ENCODE measurements at regions not wholly inside any gene's neighbourhood (a gene's known extent, or its start where the extent isn't known, plus 50 kb on each side); places are given as distances from the start of the nearest gene placed in this dataset.

- Histone ChIP-seq H3K36me3 (ENCODE audit: control insufficient read depth in 2 of 2, insufficient read depth in 1 of 2, low read length in 2 of 2) (no peaks in the 10 kb centered on the region), H3K4me3 (ENCODE audit: low read depth, low read length) (no peak overlapping the region), H3K9me3 (ENCODE audit: control insufficient read depth, insufficient read depth, low read depth, low read length) (no peaks in the 10 kb centered on the region), H3K27ac (ENCODE audit: extremely low read depth, low read depth, low read length) (no peak overlapping the region), H3K4me1 (ENCODE audit: control insufficient read depth, insufficient read depth, low read length) (no peaks in the 10 kb centered on the region)
- ChIA-PET POLR2A (no interaction called here), CTCF (interaction anchor here (0.6 to 1.2 kb wide), 2 partner anchors 44 to 150 kb away, joined by 3 to 4 read pairs; no protein-coding TSS in a partner anchor)
- TF ChIP-seq ZNF670 (tag by site-specific recombination; IDR thresholded peaks at IDR 0.05; ENCODE audit: low read depth): no peak
- TF ChIP-seq ZNF626 (tag by site-specific recombination; IDR thresholded peaks at IDR 0.05): no peak
- no peak for TF ChIP-seq ZNF302 (tag by site-specific recombination; IDR thresholded peaks at IDR 0.05; ENCODE audit: low read depth)
- no peak for TF ChIP-seq ZNF26 (tag by site-specific recombination; IDR thresholded peaks at IDR 0.05)
- no peak for TF ChIP-seq ZNF561 (tag by site-specific recombination; IDR thresholded peaks at IDR 0.05; ENCODE audit: borderline replicate concordance)
- no peak for TF ChIP-seq ZNF701 (tag by site-specific recombination; IDR thresholded peaks at IDR 0.05)
- no peak for TF ChIP-seq ZNF449 (tag by site-specific recombination; IDR thresholded peaks at IDR 0.05)
- TF ChIP-seq ZNF248 (tag by site-specific recombination; IDR thresholded peaks at IDR 0.05): no peak
- no peak for TF ChIP-seq ZNF121 (tag by site-specific recombination; IDR thresholded peaks at IDR 0.05)
- no peak for TF ChIP-seq ZNF518A (tag by site-specific recombination; conservative IDR thresholded peaks at IDR 0.05; ENCODE audit: low read depth)
- no peak for TF ChIP-seq ZBTB48 (tag by site-specific recombination; IDR thresholded peaks at IDR 0.05)
- no peak for TF ChIP-seq HOXC10 (CRISPR knock-in tag; IDR thresholded peaks at IDR 0.05)
- no peak for TF ChIP-seq ZFP3 (tag by site-specific recombination; IDR thresholded peaks at IDR 0.05; ENCODE audit: low read depth)
- TF ChIP-seq ZBTB7A (tag by site-specific recombination; IDR thresholded peaks at IDR 0.05; ENCODE audit: low read depth): no peak
- no peak for TF ChIP-seq ZNF513 (tag by site-specific recombination; IDR thresholded peaks at IDR 0.05)
- TF ChIP-seq ZNF175 (tag by site-specific recombination; IDR thresholded peaks at IDR 0.05): no peak
- no peak for TF ChIP-seq YY2 (tag by site-specific recombination; IDR thresholded peaks at IDR 0.05)
- TF ChIP-seq YY1 (tag by site-specific recombination; IDR thresholded peaks at IDR 0.05): no peak
- no peak for TF ChIP-seq OSR2 (tag by site-specific recombination; IDR thresholded peaks at IDR 0.05)
- no peak for TF ChIP-seq ZNF560 (tag by site-specific recombination; IDR thresholded peaks at IDR 0.05; ENCODE audit: borderline replicate concordance)
These were observed 81.0 kb downstream of the SEMA4F start for GRCh38 chr2:74735009-74735408.

Measured in HEK293 (cell line).